ENCODE measurements at regions not wholly inside any gene's neighbourhood (a gene's known extent, or its start where the extent isn't known, plus 50 kb on each side); places are given as distances from the start of the nearest gene placed in this dataset.

DNA sequence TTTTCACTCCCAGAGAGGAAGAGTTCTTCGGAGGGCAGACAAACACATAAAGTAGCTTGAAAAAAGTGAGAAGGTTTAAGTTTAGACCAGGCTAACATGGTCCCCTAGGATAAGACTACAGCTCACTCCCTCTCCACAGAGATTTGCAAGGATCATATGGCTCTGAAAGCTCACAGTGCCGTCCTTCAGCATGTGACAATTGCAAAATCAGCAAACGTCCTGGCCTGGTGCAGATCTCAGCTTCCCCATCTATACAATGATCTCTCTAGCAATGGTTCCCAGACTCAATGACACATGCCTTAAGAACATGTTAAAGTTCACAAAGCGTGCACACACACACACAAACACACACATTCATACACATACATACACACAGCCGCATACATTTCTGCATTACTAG is 327.6 kb downstream of the ACTL7B start:
- H3K4me3 ChIP-seq (ENCODE audit: low read length): no peak overlapping the region
- TF ChIP-seq, protein P1, sequence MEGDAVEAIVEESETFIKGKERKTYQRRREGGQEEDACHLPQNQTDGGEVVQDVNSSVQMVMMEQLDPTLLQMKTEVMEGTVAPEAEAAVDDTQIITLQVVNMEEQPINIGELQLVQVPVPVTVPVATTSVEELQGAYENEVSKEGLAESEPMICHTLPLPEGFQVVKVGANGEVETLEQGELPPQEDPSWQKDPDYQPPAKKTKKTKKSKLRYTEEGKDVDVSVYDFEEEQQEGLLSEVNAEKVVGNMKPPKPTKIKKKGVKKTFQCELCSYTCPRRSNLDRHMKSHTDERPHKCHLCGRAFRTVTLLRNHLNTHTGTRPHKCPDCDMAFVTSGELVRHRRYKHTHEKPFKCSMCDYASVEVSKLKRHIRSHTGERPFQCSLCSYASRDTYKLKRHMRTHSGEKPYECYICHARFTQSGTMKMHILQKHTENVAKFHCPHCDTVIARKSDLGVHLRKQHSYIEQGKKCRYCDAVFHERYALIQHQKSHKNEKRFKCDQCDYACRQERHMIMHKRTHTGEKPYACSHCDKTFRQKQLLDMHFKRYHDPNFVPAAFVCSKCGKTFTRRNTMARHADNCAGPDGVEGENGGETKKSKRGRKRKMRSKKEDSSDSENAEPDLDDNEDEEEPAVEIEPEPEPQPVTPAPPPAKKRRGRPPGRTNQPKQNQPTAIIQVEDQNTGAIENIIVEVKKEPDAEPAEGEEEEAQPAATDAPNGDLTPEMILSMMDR (conservative IDR thresholded peaks at IDR 0.05; ENCODE audit: low read length): no peak
- DNase-seq (ENCODE audit: low read depth): no peak

DNA sequence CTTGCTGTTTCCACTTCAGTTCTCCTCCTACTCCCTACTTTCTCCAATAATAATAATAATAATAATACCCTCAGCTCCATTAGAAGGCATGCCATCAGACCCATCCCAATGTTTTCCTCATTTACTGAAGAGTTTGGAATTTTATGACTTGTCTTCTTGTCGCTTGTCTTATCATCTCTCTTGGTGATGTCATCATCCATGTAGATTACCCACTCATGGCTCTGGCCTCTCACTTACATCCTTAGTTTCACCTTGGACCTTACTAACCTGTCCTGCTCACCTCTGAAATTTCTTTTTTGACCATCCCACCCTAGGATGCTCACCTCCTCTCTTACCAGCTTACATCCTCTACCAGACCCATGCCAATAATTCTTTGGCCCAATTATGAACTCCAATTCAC is 329.3 kb downstream of the ACTL7B start:
- DNase-seq (ENCODE audit: low read depth): no peak
- H3K4me3 ChIP-seq (ENCODE audit: low read length): no peak overlapping the region
- TF ChIP-seq, protein P1 (conservative IDR thresholded peaks at IDR 0.05; ENCODE audit: low read length): no peak

DNA sequence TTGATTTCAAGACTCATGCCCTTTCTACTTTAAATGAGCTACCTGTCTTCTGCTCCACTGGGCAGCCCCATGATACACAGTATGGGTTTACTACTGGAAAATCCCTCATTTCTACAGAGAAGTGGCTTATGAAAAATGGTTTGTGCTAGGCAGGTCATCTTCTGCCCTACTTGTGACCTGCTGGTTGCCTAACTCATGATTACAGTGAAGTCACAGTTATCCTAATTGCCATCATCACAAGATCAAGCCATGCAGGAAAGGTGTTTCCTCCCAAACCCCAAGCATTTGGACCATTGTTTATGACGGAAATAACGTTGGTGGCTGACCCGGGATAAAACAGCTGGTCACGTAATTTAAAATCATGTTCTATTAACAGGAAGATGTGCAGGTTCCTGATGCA is 330.6 kb downstream of the ACTL7B start:
- TF ChIP-seq, protein P1 (conservative IDR thresholded peaks at IDR 0.05; ENCODE audit: low read length): no peak
- H3K4me3 ChIP-seq (ENCODE audit: low read length): no peak overlapping the region
- no peak for DNase-seq (ENCODE audit: low read depth)

DNA sequence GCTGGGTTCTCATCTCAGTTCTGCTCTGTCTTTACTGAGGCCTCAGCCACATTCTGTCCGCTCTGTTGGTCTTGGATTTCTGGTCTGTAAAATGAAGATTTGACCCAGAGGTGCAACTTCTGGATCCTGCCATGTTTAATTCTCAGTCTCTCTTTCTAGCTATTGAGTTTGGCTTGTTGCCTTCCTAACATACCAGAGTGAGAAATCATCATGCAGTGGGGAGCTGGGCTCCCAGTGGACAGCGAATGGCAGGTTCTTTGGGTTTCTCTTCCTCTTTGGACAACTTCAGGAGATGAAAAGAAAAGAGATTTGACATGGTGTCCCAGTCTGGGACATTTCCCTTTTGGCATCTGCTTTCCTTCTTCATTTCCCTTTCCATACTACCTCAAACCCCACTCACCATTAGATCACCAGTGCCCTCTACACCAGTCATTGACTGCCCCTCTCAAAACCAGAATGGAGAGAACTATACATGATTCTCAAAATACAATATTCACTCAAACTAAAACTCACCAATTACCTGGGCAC is 334.7 kb downstream of the ACTL7B start:
- H3K4me3 ChIP-seq (ENCODE audit: low read length): no peak overlapping the region
- TF ChIP-seq, protein P1 (conservative IDR thresholded peaks at IDR 0.05; ENCODE audit: low read length): no peak
- peak; percentile 57 for DNase-seq (ENCODE audit: low read depth)

DNA sequence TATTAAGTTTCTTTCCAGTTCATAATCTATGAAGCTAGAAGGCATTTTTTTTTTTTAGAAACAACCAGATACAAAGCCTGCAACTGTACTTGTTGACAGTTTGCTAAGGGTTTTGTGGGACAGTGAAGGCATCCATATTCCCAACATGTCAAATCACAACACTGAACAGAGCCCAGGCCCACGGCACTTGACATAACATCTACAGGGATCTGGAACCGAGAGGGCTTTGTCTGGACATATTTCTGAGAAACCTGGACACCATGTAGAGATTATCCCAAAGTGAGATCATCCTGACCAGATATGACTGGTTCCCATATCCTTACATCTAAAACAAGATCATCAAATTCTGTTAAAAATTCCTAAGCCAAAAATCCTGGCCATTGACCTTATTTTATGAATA is 336.3 kb downstream of the ACTL7B start:
- DNase-seq (ENCODE audit: low read depth): no peak
- H3K4me3 ChIP-seq (ENCODE audit: low read length): no peak overlapping the region
- TF ChIP-seq, protein P1 (conservative IDR thresholded peaks at IDR 0.05; ENCODE audit: low read length): no peak

DNA sequence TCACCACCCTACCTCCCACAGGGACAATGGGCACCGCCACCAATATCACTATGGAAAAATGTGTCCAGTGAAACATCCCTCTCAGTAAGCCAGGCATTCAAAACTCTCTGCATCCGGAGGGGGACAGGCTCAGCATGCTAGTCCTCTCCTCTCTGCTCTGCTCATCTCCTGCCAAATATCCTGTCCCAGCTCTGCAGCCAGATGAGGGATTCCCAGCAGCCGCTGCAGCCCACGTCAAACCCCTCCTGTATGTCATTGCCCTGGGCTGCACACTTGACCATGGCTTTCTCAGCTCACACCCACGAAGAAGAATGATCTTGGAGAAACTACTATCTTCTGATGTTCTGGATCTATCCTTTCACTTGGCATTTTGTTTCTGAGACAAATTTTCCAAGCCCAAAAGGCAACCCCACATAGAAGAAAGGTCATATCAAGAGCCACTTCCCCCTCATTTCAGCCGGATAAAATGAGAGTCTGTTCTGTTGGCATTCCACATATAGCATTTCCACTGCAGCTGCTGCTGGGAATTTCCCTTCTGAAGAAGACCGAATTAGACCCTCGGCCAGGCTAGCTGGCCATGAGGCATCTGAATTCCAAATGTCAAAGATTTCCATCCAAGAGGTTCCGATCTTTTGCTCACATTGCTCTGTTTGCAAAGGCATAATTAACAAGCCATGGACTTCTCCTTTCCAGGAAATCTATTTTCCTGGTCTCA is 338.0 kb downstream of the ACTL7B start:
- no peak overlapping the region for H3K4me3 ChIP-seq (ENCODE audit: low read length)
- no peak for DNase-seq (ENCODE audit: low read depth)
- TF ChIP-seq, protein P1 (conservative IDR thresholded peaks at IDR 0.05; ENCODE audit: low read length): no peak

DNA sequence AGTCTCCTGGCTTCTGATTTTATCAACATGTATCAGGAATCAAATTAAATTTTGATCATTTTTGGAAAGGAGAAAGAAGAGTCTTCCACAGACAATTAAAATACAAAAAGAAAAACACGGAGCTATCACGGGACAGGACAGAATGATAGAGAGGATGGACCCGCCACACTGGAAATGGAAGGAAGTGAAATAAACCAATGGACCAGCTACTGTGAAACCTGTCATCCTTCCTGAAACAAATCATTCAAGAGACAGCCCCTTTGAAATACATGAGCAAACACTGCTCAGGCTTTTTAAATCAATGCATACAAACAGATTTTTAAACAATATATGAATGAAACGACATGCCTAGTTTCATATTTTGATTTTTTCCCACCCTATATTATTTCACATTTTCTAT is 339.4 kb downstream of the ACTL7B start:
- no peak overlapping the region for H3K4me3 ChIP-seq (ENCODE audit: low read length)
- TF ChIP-seq, protein P1 (conservative IDR thresholded peaks at IDR 0.05; ENCODE audit: low read length): no peak
- DNase-seq (ENCODE audit: low read depth): no peak

Measured in AG10803 (cell line).